Activated T-helper 9 cell treated with anti-CD3 and anti-CD28 coated beads, Interleukin-2, amount 50 U/mL, for 16 hours (primary cell): ENCODE measurements at regions not wholly inside any gene's neighbourhood (a gene's known extent, or its start where the extent isn't known, plus 50 kb on each side); places are given as distances from the start of the nearest gene placed in this dataset.

Experiments used
- DNase-seq: peaks from one replicate; pipeline ENCODE4 v3.0.0-alpha.2; 2020; ENCODE audit warnings: low read depth

GRCh38 chr7:25844102-25844870 lies 307.7 kb upstream of the NFE2L3 start:
- DNase-seq, result no peak

GRCh38 chr7:25845464-25845863 lies 306.5 kb upstream of the NFE2L3 start:
- no peak for DNase-seq

GRCh38 chr7:25846722-25847121 lies 305.3 kb upstream of the NFE2L3 start:
- no peak for DNase-seq

- DNase-seq, result no peak
Measured at GRCh38 chr7:25847336-25848070, 304.5 kb upstream of the NFE2L3 start.

GRCh38 chr7:25849500-25850184 lies 302.4 kb upstream of the NFE2L3 start:
- no peak for DNase-seq

GRCh38 chr7:25850216-25850615 lies 301.8 kb upstream of the NFE2L3 start:
- DNase-seq, result no peak

GRCh38 chr7:25850735-25851134 lies 301.3 kb upstream of the NFE2L3 start:
- DNase-seq, result no peak

- no peak for DNase-seq
Measured at GRCh38 chr7:25851332-25852210, 300.4 kb upstream of the NFE2L3 start.

GRCh38 chr7:25852211-25852938 lies 299.6 kb upstream of the NFE2L3 start:
- no peak for DNase-seq

GRCh38 chr7:25852939-25853271 lies 299.1 kb upstream of the NFE2L3 start:
- no peak for DNase-seq

- DNase-seq, result no peak
Measured at GRCh38 chr7:25853314-25853713, 298.7 kb upstream of the NFE2L3 start.

GRCh38 chr7:25854059-25854458 lies 297.9 kb upstream of the NFE2L3 start:
- no peak for DNase-seq

- DNase-seq, result no peak
Measured at GRCh38 chr7:25854608-25855497, 297.1 kb upstream of the NFE2L3 start.

GRCh38 chr7:25855854-25856782 lies 295.9 kb upstream of the NFE2L3 start:
- no peak for DNase-seq

GRCh38 chr7:25857376-25858067 lies 294.5 kb upstream of the NFE2L3 start:
- no peak for DNase-seq

GRCh38 chr7:25858200-25858524 lies 293.8 kb upstream of the NFE2L3 start:
- no peak for DNase-seq

GRCh38 chr7:25858525-25859411 lies 293.2 kb upstream of the NFE2L3 start:
- DNase-seq, result no peak
